Activated T-cell treated with anti-CD3 and anti-CD28 coated beads for 48 hours (primary cell): ENCODE measurements at regions not wholly inside any gene's neighbourhood (a gene's known extent, or its start where the extent isn't known, plus 50 kb on each side); places are given as distances from the start of the nearest gene placed in this dataset.
"Not testable (repeated sequence)": the region's sequence is repeated elsewhere in the genome, so short reads cannot be mapped to it uniquely, and the experiment has no call there.

Experiments
- DNase-seq: peaks from one replicate; pipeline ENCODE4 v3.0.0-alpha.2; 2020; ENCODE audit warnings: low read depth

GRCh38 chr4:180993244-180993836 lies 1249.9 kb upstream of the TENM3 start:
- DNase-seq, result no peak

DNA sequence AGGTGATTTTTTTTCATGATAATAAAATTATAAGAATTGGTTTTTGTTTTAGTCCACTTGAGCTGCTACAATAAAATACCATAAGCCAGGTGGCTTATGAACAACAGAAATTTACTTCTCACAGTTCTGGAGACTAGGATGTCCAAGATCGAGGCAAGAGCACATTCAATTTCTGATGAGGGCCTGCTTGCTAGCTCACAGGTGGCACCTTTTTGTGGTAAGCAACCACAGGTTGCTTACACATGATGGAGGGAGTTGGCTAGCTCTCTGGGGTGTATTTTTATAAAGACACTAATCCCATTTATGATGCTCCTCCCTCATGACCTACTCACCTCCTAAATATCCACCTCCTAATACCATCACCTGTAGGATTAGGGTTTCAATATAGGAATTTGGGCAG lies 1248.5 kb upstream of the TENM3 start:
- DNase-seq, result no peak

DNA sequence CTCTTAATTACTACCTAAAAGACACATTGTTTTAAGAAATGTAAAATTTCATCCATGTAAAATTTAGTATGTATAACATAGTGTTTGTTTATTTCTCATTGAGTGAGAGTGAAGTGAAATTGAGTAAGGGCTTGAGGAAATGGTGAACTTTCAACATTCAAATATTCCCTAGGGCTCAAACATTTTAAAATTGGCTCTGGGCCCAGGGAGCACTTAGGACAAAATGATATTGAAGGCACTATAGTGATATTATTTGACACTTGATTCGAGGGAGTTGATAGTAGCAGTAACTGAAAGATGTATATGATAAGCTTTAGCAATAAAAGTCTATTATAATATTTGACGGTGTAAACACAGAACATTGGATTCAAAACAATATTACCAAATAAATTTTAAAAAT lies 1244.0 kb upstream of the TENM3 start:
- no peak for DNase-seq

- DNase-seq, result no peak
Observed at GRCh38 chr4:181004056-181004455, 1239.1 kb upstream of the TENM3 start.

DNA sequence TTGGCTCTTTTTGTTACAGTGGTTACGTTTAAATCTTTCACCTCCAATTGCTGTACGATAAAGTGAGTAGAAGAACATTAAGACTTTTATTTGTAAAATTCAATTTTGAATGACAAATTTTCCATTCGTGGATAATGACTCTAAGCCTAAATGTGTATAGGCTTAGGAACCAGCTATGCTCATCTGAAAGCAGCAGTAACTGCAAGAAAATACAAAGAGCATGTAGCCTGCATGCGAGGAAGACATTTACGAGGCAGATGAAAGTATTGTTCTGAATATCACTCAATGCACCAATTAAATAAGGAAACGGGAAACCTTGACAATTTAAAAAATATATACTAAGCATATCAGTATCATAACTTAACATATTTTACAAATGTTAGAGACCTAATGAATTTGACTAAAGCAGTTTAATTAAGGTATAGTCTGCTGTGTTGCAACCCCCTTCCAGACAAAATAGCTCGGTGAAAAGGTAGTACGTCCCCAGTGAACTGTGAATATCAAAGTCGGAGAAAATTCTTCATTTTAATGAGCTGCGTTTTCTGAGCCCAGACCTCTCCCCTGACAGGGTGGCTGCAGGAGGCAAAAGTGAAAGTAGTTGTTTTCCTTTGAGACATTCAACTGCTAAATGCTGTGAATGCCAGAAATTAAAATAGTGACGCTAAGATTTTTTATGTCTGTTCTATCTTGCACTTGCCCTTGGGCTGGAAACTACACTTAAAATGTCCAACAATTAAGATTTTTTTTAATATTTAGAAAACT lies 1236.5 kb upstream of the TENM3 start:
- DNase-seq, result no peak

GRCh38 chr4:181007751-181008150 lies 1235.5 kb upstream of the TENM3 start:
- no peak for DNase-seq

GRCh38 chr4:181008164-181008563 lies 1235.0 kb upstream of the TENM3 start:
- DNase-seq, result no peak

GRCh38 chr4:181013162-181013561 lies 1230.0 kb upstream of the TENM3 start:
- DNase-seq, result no peak

- no peak for DNase-seq
Observed at GRCh38 chr4:181017038-181017437, 1226.2 kb upstream of the TENM3 start.

GRCh38 chr4:181018472-181018871 lies 1224.7 kb upstream of the TENM3 start:
- DNase-seq, result no peak

- DNase-seq, result no peak
Observed at GRCh38 chr4:181018913-181019312, 1224.3 kb upstream of the TENM3 start.

DNA sequence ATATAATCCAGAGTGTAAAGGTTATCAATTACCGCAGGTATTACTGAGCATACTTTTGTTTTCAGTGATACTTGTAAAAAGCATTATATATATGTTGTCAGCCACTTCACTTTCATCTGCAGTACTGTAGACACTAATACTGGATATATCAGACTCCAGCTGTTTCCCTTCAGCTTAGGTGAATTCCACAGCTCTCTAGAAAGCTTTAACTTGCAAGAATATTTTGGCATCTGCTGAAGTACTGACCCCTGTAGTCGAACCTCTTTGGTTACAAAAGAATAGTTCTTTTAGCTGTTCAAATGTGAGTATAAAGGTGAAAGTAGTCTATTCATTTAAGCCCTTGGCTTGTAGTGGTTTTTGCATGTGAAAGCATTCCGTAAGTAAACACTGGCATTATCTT lies 1222.7 kb upstream of the TENM3 start:
- DNase-seq, result no peak

DNA sequence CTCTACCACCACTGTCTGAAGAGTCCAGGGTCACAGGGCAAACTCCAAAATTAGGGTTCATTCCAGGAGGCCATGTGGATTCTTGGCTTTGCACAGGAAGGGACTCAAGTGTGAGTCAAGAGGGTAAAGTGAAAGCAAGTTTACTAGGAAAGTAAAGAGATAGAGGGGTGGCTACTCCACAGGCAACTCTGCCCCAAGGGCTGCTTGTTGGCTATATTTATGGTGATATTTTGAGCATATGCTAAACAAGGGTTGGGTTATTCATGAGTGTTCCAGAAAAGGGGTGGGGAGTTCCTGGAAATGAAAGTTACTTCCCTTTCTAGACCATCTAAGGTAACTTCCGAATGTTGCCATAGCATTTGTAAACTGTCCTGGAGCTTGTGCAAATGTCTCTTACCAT lies 1222.0 kb upstream of the TENM3 start:
- DNase-seq, result no peak

DNA sequence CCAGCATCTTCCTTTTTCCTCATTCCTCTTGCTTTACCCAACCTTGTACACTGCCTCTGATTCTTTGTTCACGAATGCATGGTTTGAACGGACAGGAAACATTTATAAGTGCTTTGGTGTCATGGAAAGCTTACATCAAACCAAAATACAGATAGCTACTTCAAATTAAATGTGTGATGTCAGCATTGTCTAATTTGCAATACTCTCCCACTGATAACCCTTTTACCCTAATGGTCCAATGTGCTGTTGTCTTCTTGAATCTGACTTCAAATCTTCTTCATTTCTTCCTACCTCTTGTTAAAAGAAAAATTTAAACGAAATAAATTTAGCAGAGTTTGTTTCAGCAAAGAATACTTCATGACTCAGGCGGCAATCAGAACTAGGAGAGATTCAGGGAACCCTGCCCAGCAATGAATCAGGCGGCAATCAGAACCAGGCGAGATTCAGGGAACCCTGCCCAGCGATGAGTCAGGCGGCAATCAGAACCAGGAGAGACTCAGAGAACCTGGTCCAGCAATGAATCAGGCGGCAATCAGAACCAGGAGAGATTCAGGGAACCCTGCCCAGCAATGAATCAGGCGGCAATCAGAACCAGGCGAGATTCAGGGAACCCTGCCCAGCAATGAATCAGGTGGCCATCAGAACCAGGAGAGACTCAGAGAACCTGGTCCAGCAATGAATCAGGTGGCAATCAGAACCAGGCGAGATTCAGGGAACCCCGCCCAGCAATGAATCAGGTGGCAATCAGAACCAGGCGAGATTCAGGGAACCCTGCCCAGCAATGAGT lies 1212.9 kb upstream of the TENM3 start:
- not testable (repeated sequence) for DNase-seq

GRCh38 chr4:181030961-181031360 lies 1212.2 kb upstream of the TENM3 start:
- no peak for DNase-seq

- DNase-seq, result no peak
Observed at GRCh38 chr4:181043486-181043885, 1199.7 kb upstream of the TENM3 start.

DNA sequence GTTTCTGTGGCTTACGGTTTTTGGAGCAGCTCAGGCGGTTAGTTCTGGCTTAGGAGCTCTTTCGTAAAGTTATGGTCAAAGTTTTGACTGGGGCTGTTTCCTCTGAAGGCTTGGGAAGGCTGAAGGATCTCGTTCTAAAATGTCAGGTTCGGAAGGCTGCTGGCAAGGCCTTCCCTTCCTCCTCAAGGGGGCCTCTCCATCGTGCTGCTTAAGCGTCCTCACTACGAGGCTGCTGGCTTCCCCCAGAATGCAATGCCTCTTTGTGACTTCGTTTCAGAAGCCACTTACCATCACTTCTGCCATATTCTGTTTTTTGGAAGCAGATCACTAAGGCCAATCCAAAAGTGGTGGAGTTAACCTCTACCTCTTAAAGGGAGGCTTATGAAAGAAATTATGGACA lies 1196.4 kb upstream of the TENM3 start:
- DNase-seq, result no peak

GRCh38 chr4:181051931-181052330 lies 1191.3 kb upstream of the TENM3 start:
- no peak for DNase-seq

DNA sequence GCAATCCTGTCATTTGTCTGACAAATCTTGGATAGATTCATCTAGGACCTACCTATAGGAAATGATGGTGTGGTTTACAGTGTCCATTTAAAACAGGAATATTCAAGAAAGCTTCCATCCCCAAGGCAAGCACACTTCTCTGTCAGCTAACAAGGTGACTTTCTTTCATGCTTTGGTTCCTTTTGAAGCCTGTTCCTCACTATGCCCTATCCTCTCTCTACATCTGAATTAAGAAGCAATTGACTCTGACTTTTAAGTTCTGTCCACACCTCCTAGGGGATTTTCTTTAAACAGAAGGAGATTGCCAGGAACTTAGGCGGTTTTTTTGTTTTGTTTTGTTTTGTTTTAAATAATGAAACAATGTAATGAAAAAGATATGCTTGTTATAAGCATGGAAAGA lies 1181.4 kb upstream of the TENM3 start:
- DNase-seq, result no peak

- no peak for DNase-seq
Observed at GRCh38 chr4:181063212-181063611, 1180.0 kb upstream of the TENM3 start.

GRCh38 chr4:181077341-181077740 lies 1165.9 kb upstream of the TENM3 start:
- no peak for DNase-seq

DNA sequence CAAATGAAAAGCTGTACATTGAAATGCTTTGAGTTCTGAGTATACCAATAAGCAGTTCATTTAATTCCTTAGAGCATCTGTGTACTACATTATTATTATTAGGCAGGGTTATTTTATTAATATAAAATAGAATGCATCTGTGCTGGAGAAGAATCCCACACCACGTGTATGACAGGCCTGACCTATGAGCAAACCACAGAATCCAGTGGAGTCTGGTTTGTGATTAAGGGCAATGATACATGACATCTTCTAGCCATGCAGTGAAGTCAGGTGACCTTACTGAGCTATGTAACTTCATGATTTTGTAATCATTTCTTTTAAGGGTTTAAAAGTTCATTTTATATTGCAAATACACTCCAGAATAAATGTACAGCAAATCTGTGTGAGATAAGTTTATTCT lies 1165.0 kb upstream of the TENM3 start:
- DNase-seq, result no peak

GRCh38 chr4:181083757-181084361 lies 1159.3 kb upstream of the TENM3 start:
- no peak for DNase-seq
